ENCODE measurements at regions not wholly inside any gene's neighbourhood (a gene's known extent, or its start where the extent isn't known, plus 50 kb on each side); places are given as distances from the start of the nearest gene placed in this dataset.

GRCh38 chr20:52892023-52892422 is 80.1 kb upstream of the TSHZ2 start:
- Histone ChIP-seq H3F3A (ENCODE audit: insufficient read depth, low read length, poor library complexity, severe bottlenecking) (no peaks in the 10 kb centered on the region), H3K36me3 (ENCODE audit: insufficient read depth, low read length) (no peaks in the 10 kb centered on the region), H2AFZ (ENCODE audit: low read depth, low read length) (no peak overlapping the region), H3K27ac (ENCODE audit: low read length) (no peak overlapping the region), H3K4me3 (ENCODE audit: low read length) (no peak overlapping the region), H4K20me1 (ENCODE audit: insufficient read depth) (no peaks in the 10 kb centered on the region), H3K9me3 (ENCODE audit: low read length) (no peaks in the 10 kb centered on the region), H3K9ac (ENCODE audit: low read length) (no peak overlapping the region), H3K4me2 (ENCODE audit: low read length) (no peak overlapping the region), H3K27me3 (ENCODE audit: insufficient read depth, low read depth, low read length) (no peaks in the 10 kb centered on the region), H3K9me2 (ENCODE audit: insufficient read depth, low read length) (no peaks in the 10 kb centered on the region), H3K79me2 (replicated peaks; ENCODE audit: insufficient read depth, low read length) (no peaks in the 10 kb centered on the region)
- TF ChIP-seq RAD21 (conservative IDR thresholded peaks at IDR 0.05) (no peak), POLR2AphosphoS5 (IDR thresholded peaks at IDR 0.05) (no peak), TAF1 (IDR thresholded peaks at IDR 0.05; ENCODE audit: low read depth) (no peak), SMC3 (conservative IDR thresholded peaks at IDR 0.05; ENCODE audit: poor library complexity) (no peak), REST (IDR thresholded peaks at IDR 0.05; ENCODE audit: borderline replicate concordance) (no peak), MXI1 (conservative IDR thresholded peaks at IDR 0.05; ENCODE audit: poor library complexity, severe bottlenecking) (no peak), EZH2 (IDR thresholded peaks at IDR 0.05; ENCODE audit: borderline replicate concordance, insufficient read depth, low read length, poor library complexity, severe bottlenecking) (no peak), CTCF (IDR thresholded peaks at IDR 0.05; ENCODE audit: poor library complexity, severe bottlenecking) (no peak), EP300 (conservative IDR thresholded peaks at IDR 0.05; ENCODE audit: poor library complexity, severe bottlenecking) (no peak)

- Histone ChIP-seq H3K36me3 (ENCODE audit: insufficient read depth, low read length) (no peaks in the 10 kb centered on the region), H2AFZ (ENCODE audit: low read depth, low read length) (no peak overlapping the region), H3K79me2 (replicated peaks; ENCODE audit: insufficient read depth, low read length) (no peaks in the 10 kb centered on the region), H3K9me2 (ENCODE audit: insufficient read depth, low read length) (no peaks in the 10 kb centered on the region), H3K9me3 (ENCODE audit: low read length) (no peaks in the 10 kb centered on the region), H3F3A (ENCODE audit: insufficient read depth, low read length, poor library complexity, severe bottlenecking) (no peaks in the 10 kb centered on the region), H3K4me2 (ENCODE audit: low read length) (no peak overlapping the region), H3K27me3 (ENCODE audit: insufficient read depth, low read depth, low read length) (no peaks in the 10 kb centered on the region), H3K9ac (ENCODE audit: low read length) (no peak overlapping the region), H3K4me3 (ENCODE audit: low read length) (no peak overlapping the region), H3K27ac (ENCODE audit: low read length) (no peak overlapping the region), H4K20me1 (ENCODE audit: insufficient read depth) (no peaks in the 10 kb centered on the region)
- TF ChIP-seq EZH2 (IDR thresholded peaks at IDR 0.05; ENCODE audit: borderline replicate concordance, insufficient read depth, low read length, poor library complexity, severe bottlenecking), result no peak
- no peak for TF ChIP-seq TAF1 (IDR thresholded peaks at IDR 0.05; ENCODE audit: low read depth)
- no peak for TF ChIP-seq EP300 (conservative IDR thresholded peaks at IDR 0.05; ENCODE audit: poor library complexity, severe bottlenecking)
- no peak for TF ChIP-seq POLR2AphosphoS5 (IDR thresholded peaks at IDR 0.05)
- no peak for TF ChIP-seq REST (IDR thresholded peaks at IDR 0.05; ENCODE audit: borderline replicate concordance)
- no peak for TF ChIP-seq CTCF (IDR thresholded peaks at IDR 0.05; ENCODE audit: poor library complexity, severe bottlenecking)
Measured at GRCh38 chr20:52890130-52890529, 82.0 kb upstream of the TSHZ2 start.
